RWPE1 (cell line): ENCODE measurements at regions not wholly inside any gene's neighbourhood (a gene's known extent, or its start where the extent isn't known, plus 50 kb on each side); places are given as distances from the start of the nearest gene placed in this dataset.
A peak's percentile ranks its signal among the peaks of the same experiment; 100 is the strongest.

Experiments
- CTCF ChIA-PET: fragments of 350-600 bp; sonication (Branson Sonifier 250); formaldehyde crosslinking; extraction: SDS; loops from one replicate; lab custom pipeline; 2021; lab: Yijun Ruan, JAX
- POLR2A ChIA-PET: fragments of 400-600 bp; formaldehyde crosslinking; extraction: SDS; loops from one replicate; lab custom pipeline; 2020; ENCODE audit warnings: antibody characterized with exemption; ENCODE audit not compliant: low non-redundant PET; lab: Yijun Ruan, JAX
- DNase-seq: peaks from one replicate; pipeline ENCODE4 v3.0.0; 2012; ENCODE audit warnings: low spot score
- H3K27ac ChIP-seq: fragments of 450-650 bp; 2 replicates; pipeline ENCODE4 v1.5.1; 2017
- TF ChIP-seq, protein P1 (sequence below): fragments of 450-650 bp; conservative IDR thresholded peaks from 2 replicates; pipeline ENCODE4 v1.5.1; 2017; ENCODE audit warnings: low read depth, mild to moderate bottlenecking

- no peak overlapping the region for H3K27ac ChIP-seq
- POLR2A ChIA-PET: no interaction called here
- no peak for DNase-seq
- TF ChIP-seq, protein P1, sequence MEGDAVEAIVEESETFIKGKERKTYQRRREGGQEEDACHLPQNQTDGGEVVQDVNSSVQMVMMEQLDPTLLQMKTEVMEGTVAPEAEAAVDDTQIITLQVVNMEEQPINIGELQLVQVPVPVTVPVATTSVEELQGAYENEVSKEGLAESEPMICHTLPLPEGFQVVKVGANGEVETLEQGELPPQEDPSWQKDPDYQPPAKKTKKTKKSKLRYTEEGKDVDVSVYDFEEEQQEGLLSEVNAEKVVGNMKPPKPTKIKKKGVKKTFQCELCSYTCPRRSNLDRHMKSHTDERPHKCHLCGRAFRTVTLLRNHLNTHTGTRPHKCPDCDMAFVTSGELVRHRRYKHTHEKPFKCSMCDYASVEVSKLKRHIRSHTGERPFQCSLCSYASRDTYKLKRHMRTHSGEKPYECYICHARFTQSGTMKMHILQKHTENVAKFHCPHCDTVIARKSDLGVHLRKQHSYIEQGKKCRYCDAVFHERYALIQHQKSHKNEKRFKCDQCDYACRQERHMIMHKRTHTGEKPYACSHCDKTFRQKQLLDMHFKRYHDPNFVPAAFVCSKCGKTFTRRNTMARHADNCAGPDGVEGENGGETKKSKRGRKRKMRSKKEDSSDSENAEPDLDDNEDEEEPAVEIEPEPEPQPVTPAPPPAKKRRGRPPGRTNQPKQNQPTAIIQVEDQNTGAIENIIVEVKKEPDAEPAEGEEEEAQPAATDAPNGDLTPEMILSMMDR: no peak
- CTCF ChIA-PET: interaction anchor here (1.1 kb wide), 1 partner anchor 51 kb away, joined by 3 read pairs; no protein-coding TSS in a partner anchor
Observed at GRCh38 chr4:53711926-53712325, 120.6 kb upstream of the LNX1 start.

GRCh38 chr4:53709693-53710092 lies 118.4 kb upstream of the LNX1 start:
- TF ChIP-seq, protein P1: no peak
- DNase-seq: no peak
- CTCF ChIA-PET: interaction anchor here (0.7 to 1.2 kb wide), 2 partner anchors 95 to 420 kb away, joined by 3 read pairs; no protein-coding TSS in a partner anchor
- POLR2A ChIA-PET: no interaction called here
- H3K27ac ChIP-seq: no peak overlapping the region

DNA sequence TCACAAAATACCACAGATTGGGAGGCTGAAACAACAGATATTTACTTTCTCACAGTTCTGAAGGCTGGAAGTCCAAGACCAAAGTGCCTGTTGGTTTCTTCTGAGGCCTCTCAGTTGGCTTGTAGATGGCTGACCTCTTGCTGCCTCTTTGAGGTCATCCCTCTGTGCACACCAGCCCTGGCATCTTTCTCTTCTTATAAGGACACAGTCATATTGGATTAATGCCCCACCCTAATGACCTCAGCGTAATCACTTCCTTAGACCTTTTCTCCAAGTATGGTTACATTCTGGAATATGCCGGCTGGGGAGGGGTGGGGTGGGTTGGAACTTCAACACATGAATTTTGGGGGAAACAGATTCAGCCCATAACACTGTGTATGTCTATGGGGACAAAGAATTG lies 116.2 kb upstream of the LNX1 start:
- POLR2A ChIA-PET: no interaction called here
- no peak overlapping the region for H3K27ac ChIP-seq
- TF ChIP-seq, protein P1: no peak
- DNase-seq: no peak
- CTCF ChIA-PET: interaction anchor here (0.6 to 2.6 kb wide), 3 partner anchors 505 to 549 kb away, joined by 3 to 17 read pairs (median 5); no protein-coding TSS in a partner anchor

- TF ChIP-seq, protein P1: peak; percentile 31
- POLR2A ChIA-PET: no interaction called here
- peak; percentile 30 for DNase-seq
- CTCF ChIA-PET: interaction anchor here (0.6 to 2.6 kb wide), 6 partner anchors 9 to 527 kb away, joined by 3 to 17 read pairs (median 4); no protein-coding TSS in a partner anchor
- H3K27ac ChIP-seq: no peak overlapping the region
Observed at GRCh38 chr4:53706422-53707032, 115.2 kb upstream of the LNX1 start.

DNA sequence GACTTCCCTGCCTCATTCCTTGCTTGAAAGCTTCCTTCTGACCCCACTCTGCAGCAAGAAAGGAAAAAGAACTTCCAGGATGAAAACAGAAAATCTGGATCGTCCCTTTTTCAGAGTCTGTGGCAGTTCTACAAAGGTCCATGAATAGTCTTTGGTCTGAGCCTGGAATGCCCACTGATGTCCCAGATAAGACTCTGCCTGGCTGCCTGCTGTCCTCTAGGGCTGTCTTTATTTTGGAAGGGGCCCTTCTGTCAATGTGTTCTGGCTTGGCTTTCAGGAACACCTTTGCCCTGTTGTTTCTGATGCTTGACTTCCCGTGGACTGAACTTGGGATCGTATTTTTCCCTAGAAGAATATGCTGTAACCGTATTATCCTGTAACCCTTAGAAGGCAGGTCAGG lies 114.7 kb upstream of the LNX1 start:
- TF ChIP-seq, protein P1: no peak
- DNase-seq: no peak
- ChIA-PET POLR2A (no interaction called here), CTCF (interaction anchor here (0.6 to 2.6 kb wide), 5 partner anchors 8 to 527 kb away, joined by 3 to 17 read pairs (median 4); no protein-coding TSS in a partner anchor)
- no peak overlapping the region for H3K27ac ChIP-seq

- TF ChIP-seq, protein P1: no peak
- CTCF ChIA-PET: interaction anchor here (2.6 kb wide), 1 partner anchor 528 kb away, joined by 17 read pairs; no protein-coding TSS in a partner anchor
- DNase-seq: no peak
- no peak overlapping the region for H3K27ac ChIP-seq
- POLR2A ChIA-PET: no interaction called here
Observed at GRCh38 chr4:53705151-53705764, 114.0 kb upstream of the LNX1 start.
